Spinal cord (tissue), 9 donors: ENCODE measurements at regions not wholly inside any gene's neighbourhood (a gene's known extent, or its start where the extent isn't known, plus 50 kb on each side); places are given as distances from the start of the nearest gene placed in this dataset.

Source experiments
- DNase-seq, 6 donors: peaks; one replicate each; pipeline versions ENCODE4 v3.0.0 to v3.0.0-alpha.2; 2013 to 2015; ENCODE audit warnings: low spot score in 6 of 6, low read depth in 4 of 6
- H3K27ac ChIP-seq: one replicate; pipeline ENCODE4 v1.5.1; 2013; ENCODE audit warnings: low read depth, low read length, control low read depth
- H3K27me3 ChIP-seq: one replicate; pipeline ENCODE4 v1.6.1; 2013; ENCODE audit warnings: low read length; ENCODE audit not compliant: control insufficient read depth, insufficient read depth
- H3K36me3 ChIP-seq: one replicate; pipeline ENCODE4 v1.6.1; 2013; ENCODE audit warnings: low read length; ENCODE audit not compliant: control insufficient read depth, insufficient read depth
- H3K4me1 ChIP-seq: one replicate; pipeline ENCODE4 v1.6.1; 2013; ENCODE audit warnings: low read length; ENCODE audit not compliant: control insufficient read depth, insufficient read depth
- H3K4me3 ChIP-seq: one replicate; pipeline ENCODE4 v1.5.1; 2013; ENCODE audit warnings: low read depth, low read length, control low read depth
- H3K9me3 ChIP-seq: one replicate; pipeline ENCODE4 v1.6.1; 2013; ENCODE audit warnings: low read length; ENCODE audit not compliant: control insufficient read depth, insufficient read depth
- WGBS: methylation state at CpG from one replicate; pipeline ENCODE4 v1.1.5; 2013; ENCODE audit warnings: missing lambda C conversion rate; ENCODE audit not compliant: insufficient coverage; 5-methylcytosine and 5-hydroxymethylcytosine counted together
- donor health status: healthy.

- no peak overlapping the region for H3K4me3 ChIP-seq
- peaks cover 2% of the 10 kb centered on the region for H3K9me3 ChIP-seq
- WGBS: 50% methylated on average over 1 of the region's 1 CpG
- no peak for DNase-seq
- no peak overlapping the region for H3K27ac ChIP-seq
- H3K36me3 ChIP-seq: no peaks in the 10 kb centered on the region
- H3K4me1 ChIP-seq: no peaks in the 10 kb centered on the region
- no peaks in the 10 kb centered on the region for H3K27me3 ChIP-seq
Measured at GRCh38 chr14:106505366-106505765, 979.0 kb downstream of the TMEM121 start.

GRCh38 chr14:106506881-106507305 lies 980.5 kb downstream of the TMEM121 start:
- WGBS: 51% methylated on average over 2 of the region's 8 CpGs
- Histone ChIP-seq H3K4me1 (no peaks in the 10 kb centered on the region), H3K9me3 (peaks cover 8% of the 10 kb centered on the region), H3K4me3 (no peak overlapping the region), H3K27me3 (no peaks in the 10 kb centered on the region), H3K27ac (no peak overlapping the region), H3K36me3 (no peaks in the 10 kb centered on the region)
- DNase-seq: no peak

- no peak for DNase-seq
- 63% methylated on average over 2 of the region's 3 CpGs for WGBS
- Histone ChIP-seq H3K9me3 (peaks cover 8% of the 10 kb centered on the region), H3K4me3 (no peak overlapping the region), H3K27me3 (no peaks in the 10 kb centered on the region), H3K36me3 (no peaks in the 10 kb centered on the region), H3K27ac (no peak overlapping the region), H3K4me1 (no peaks in the 10 kb centered on the region)
Measured at GRCh38 chr14:106507354-106507753, 981.0 kb downstream of the TMEM121 start.

- H3K36me3 ChIP-seq: no peaks in the 10 kb centered on the region
- no peaks in the 10 kb centered on the region for H3K4me1 ChIP-seq
- 33% methylated on average over 3 of the region's 3 CpGs for WGBS
- H3K27ac ChIP-seq: no peak overlapping the region
- H3K4me3 ChIP-seq: no peak overlapping the region
- DNase-seq: no peak
- H3K27me3 ChIP-seq: no peaks in the 10 kb centered on the region
- H3K9me3 ChIP-seq: peaks cover 5% of the 10 kb centered on the region
Measured at GRCh38 chr14:106508216-106508615, 981.8 kb downstream of the TMEM121 start.

GRCh38 chr14:106509176-106509575 lies 982.8 kb downstream of the TMEM121 start:
- 48% methylated on average over 2 of the region's 2 CpGs for WGBS
- no peak overlapping the region for H3K4me3 ChIP-seq
- peaks cover 5% of the 10 kb centered on the region for H3K9me3 ChIP-seq
- DNase-seq: no peak
- H3K27me3 ChIP-seq: no peaks in the 10 kb centered on the region
- no peaks in the 10 kb centered on the region for H3K4me1 ChIP-seq
- H3K27ac ChIP-seq: no peak overlapping the region
- H3K36me3 ChIP-seq: no peaks in the 10 kb centered on the region

- Histone ChIP-seq H3K4me3 (no peak overlapping the region), H3K27me3 (no peaks in the 10 kb centered on the region)
- WGBS: no CpG with 5 or more reads among the region's 3 CpGs
Measured at GRCh38 chr14:106509807-106510206, 983.4 kb downstream of the TMEM121 start.

GRCh38 chr14:106511006-106511799 lies 984.8 kb downstream of the TMEM121 start:
- H3K4me1 ChIP-seq: no peaks in the 10 kb centered on the region
- WGBS: 91% methylated on average over 6 of the region's 9 CpGs
- no peak overlapping the region for H3K27ac ChIP-seq
- no peak overlapping the region for H3K4me3 ChIP-seq
- peaks cover 5% of the 10 kb centered on the region for H3K9me3 ChIP-seq
- no peak for DNase-seq
- H3K27me3 ChIP-seq: no peaks in the 10 kb centered on the region
- no peaks in the 10 kb centered on the region for H3K36me3 ChIP-seq

More at GRCh38 chr14:106509807-106510206, 983.4 kb downstream of the TMEM121 start:
- Histone ChIP-seq H3K36me3 (no peaks in the 10 kb centered on the region), H3K4me1 (no peaks in the 10 kb centered on the region), H3K27ac (no peak overlapping the region), H3K9me3 (peaks cover 5% of the 10 kb centered on the region)
- no peak for DNase-seq

GRCh38 chr14:106511800-106512198 lies 985.4 kb downstream of the TMEM121 start:
- WGBS: 63% methylated on average over 8 of the region's 9 CpGs
- Histone ChIP-seq H3K36me3 (no peaks in the 10 kb centered on the region), H3K27me3 (no peaks in the 10 kb centered on the region), H3K27ac (no peak overlapping the region), H3K4me3 (no peak overlapping the region), H3K4me1 (no peaks in the 10 kb centered on the region), H3K9me3 (peaks cover 5% of the 10 kb centered on the region)
- no peak for DNase-seq

GRCh38 chr14:106513302-106513701 lies 986.9 kb downstream of the TMEM121 start:
- H3K27me3 ChIP-seq: no peaks in the 10 kb centered on the region
- H3K4me3 ChIP-seq: no peak overlapping the region
- 90% methylated on average over 1 of the region's 3 CpGs for WGBS
- peaks cover 7% of the 10 kb centered on the region for H3K9me3 ChIP-seq
- no peaks in the 10 kb centered on the region for H3K4me1 ChIP-seq
- DNase-seq: no peak
- H3K27ac ChIP-seq: no peak overlapping the region
- no peaks in the 10 kb centered on the region for H3K36me3 ChIP-seq
